ENCODE measurements at regions not wholly inside any gene's neighbourhood (a gene's known extent, or its start where the extent isn't known, plus 50 kb on each side); places are given as distances from the start of the nearest gene placed in this dataset.
"Not testable (repeated sequence)": the region's sequence is repeated elsewhere in the genome, so short reads cannot be mapped to it uniquely, and the experiment has no call there.

- DNase-seq (ENCODE audit: low spot score) = no peak
Measured at GRCh38 chr6:18595774-18596530, 208.8 kb downstream of the RNF144B start.

GRCh38 chr6:18596531-18596835 is 209.3 kb downstream of the RNF144B start:
- DNase-seq (ENCODE audit: low spot score) = no peak

GRCh38 chr6:18598551-18599264 is 211.6 kb downstream of the RNF144B start:
- DNase-seq (ENCODE audit: low spot score) = no peak

DNA sequence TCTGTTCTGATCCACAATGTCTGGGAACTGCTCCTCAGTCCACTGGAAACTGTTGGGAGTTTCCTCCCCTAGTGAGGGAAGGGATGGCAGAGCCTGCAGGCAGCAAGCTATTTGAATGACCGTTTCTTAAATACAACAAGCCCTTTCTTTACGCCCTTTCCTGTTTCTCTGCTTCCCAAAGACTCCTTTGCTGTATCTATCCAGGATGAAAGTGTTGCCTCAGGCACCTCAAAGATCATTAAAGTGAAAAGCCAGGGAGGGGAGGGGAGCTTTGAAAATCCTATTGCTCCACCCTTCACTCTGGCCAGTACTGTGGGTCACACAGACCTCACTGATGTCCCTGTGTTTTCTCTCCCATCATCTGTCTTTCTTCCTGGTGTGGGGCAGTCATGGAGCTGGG is 213.1 kb downstream of the RNF144B start:
- DNase-seq (ENCODE audit: low spot score) = no peak

- DNase-seq (ENCODE audit: low spot score) = no peak
Measured at GRCh38 chr6:18601516-18602020, 214.4 kb downstream of the RNF144B start.

DNA sequence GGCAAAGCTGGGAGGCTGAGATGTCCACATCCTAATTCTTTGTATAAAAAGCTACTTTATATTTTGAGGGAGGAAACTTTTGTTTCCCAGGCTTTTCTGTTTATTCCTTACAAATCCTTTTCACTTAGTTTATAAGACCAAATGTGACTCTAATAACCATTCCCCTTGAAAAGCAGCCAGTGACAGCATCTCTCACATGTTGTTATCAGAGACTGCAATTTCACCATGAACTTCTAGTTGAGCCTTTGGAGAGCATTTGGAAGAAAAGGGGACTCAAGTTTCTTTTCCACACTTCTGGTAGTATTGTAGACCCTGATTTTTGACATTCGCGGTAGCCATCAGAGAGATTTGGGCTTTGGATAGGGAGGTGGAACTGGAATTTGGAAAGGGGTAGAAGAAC is 215.8 kb downstream of the RNF144B start:
- DNase-seq (ENCODE audit: low spot score) = no peak

DNA sequence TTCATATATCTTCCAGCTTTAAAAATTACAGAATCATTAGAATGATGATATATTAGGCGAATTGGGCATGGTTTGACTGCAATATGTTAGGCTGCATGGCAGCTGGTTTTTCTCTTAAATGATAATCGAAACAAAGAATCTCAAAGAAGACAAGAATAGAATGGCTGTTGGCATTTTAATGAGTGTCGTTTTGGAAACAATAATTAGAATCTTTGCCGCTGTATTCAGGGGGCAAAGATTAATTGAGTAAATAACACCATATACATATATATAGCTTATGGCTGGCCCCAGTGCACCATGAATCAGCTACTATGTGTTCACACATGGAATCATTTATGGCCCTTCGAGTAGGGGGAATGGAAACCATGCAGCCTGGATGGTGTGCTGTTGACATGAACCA is 216.2 kb downstream of the RNF144B start:
- no peak for DNase-seq (ENCODE audit: low spot score)

DNA sequence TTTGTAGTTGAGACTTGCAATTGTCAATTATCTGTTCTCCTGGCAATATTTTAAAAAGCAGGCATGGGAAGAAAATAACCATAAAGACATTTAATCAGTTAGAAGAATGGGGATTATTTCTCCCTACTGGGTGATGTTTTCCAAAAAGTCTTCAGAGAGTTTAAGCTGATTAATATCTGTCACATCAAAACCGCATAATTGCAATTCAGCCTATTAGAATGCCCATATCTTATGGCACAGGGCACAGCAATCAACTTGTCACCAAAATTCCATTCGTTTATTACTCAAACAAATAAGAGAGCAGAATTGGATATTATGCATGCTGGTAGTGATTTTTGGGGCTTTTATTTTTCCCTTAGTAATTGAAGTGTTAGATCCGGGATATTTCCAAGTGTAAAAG is 218.7 kb downstream of the RNF144B start:
- DNase-seq (ENCODE audit: low spot score) = no peak

DNA sequence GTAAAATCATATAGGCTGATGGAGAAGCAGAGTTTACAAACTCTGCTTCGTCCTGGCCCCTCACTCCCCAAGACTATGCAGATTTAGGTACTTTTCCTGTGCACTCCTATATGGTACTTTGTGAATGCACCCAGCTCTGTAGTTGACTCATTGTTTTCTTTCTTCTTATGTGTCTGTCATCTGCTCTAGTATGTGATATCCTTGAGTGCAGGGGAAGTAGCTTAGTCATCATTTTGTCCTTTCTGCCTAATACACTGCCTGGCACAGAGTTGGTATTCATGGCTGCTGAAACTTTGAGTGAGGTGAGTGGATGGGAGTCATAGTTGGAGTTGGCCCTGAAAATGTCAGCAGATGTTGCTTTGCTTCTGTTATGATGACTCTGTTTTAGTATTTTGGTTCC is 222.6 kb downstream of the RNF144B start:
- DNase-seq (ENCODE audit: low spot score) = no peak

DNA sequence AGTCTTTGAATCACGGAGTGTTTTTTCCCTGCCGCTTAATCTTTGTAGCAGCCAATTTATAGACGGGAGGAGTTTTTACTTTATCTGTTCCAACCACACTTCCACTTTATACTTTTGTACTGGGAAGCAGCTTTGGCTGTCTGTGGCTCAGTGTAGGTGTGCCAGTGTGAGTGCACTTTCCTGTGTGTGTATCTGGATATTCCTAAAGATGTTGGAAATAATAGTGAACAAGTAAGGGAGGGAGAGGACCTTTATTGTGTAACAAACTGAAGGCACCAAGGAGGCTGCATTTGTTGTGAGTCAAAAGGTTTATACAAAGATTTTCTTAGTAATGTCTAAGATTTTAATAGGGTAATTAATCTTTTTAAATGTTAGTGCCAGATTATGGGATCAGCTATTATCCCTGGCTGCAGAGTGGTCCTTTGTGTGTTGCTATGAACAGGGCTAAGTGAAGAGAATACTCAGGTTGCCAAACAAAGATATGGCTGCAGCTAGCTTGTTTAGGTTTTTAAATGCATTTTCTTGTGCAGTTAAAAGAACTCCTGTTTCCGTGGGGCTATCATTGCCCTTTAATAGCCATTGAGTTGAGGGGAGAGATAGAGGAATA is 226.3 kb downstream of the RNF144B start:
- no peak for DNase-seq (ENCODE audit: low spot score)

DNA sequence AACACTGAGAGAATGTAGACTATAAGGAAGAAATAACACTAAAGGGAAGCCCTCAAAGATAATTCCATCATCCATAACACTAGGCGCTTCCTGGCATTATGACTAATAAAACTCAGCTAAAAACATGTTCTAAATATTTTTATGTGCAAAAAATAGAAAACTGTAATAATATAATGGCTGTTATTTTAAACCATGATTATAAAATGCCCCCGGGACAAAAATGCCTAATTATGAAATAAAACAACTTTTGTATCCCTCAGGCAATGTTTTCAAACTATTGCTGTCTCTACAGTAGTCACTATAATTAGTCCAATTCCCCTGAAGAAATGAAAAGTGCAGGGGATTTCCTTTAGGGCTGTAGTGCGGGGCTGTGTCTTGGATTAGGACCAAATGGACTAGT is 242.4 kb downstream of the RNF144B start:
- DNase-seq (ENCODE audit: low spot score) = no peak

DNA sequence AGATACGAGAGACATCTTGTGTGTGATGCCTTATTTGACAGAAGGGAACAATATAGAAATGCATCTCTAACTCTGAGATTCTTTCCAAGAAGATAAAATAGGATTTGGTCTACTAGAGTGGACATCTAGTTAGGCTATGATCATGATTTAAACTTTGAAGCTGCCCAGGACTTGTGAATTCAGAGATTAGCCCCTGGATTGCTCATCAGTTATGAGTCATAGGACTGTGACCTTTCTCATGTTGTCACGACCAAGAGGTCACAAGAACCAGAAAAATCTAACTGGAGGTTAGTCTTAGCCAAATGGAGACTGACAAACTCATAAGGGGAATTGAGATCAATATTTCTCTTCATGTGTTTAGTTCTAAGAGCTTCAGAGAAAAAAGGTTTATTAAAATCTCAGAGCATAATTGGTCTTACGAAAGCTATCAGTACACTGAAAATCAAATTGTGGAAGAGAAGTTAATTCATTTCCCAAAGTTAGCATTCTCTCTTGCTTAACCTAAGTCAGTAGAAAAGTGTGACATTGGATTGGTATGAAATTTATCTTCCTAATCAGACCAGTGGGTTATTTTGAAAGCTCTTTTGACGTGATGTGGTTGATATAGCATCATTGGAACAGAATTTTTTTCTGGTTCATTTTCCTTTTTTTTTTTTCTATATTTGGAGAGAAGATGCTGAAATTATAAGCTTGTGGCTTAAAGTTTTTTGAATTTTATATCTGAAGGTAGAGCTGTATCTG is 245.7 kb downstream of the RNF144B start:
- DNase-seq (ENCODE audit: low spot score) = no peak

- no peak for DNase-seq (ENCODE audit: low spot score)
Measured at GRCh38 chr6:18634912-18635311, 247.8 kb downstream of the RNF144B start.

- DNase-seq (ENCODE audit: low spot score) = no peak
Measured at GRCh38 chr6:18640134-18640533, 253.0 kb downstream of the RNF144B start.

DNA sequence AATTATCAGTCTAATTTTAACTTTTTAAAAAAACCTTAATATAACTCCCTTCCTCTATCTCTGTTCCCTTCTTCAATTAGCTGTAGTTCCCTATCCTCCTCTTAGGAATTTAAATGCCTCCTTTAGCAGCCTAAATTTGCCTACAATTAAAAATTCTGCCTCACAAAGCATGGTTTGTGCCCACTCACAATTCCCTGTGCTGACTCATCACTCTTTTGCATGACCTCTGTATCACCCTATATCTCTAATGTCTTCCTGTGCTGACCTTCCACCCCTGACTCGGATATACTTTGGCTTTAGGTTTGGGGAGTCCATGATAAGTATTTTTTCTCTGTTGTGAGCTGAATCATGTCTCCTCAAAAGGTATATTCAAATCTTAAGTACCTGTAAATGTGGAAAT is 253.6 kb downstream of the RNF144B start:
- DNase-seq (ENCODE audit: low spot score) = no peak

- DNase-seq (ENCODE audit: low spot score) = no peak
Measured at GRCh38 chr6:18654821-18655220, 267.7 kb downstream of the RNF144B start.

GRCh38 chr6:18656506-18656905 is 269.4 kb downstream of the RNF144B start:
- DNase-seq (ENCODE audit: low spot score) = no peak

GRCh38 chr6:18659994-18660393 is 272.8 kb downstream of the RNF144B start:
- not testable (repeated sequence) for DNase-seq (ENCODE audit: low spot score)

DNA sequence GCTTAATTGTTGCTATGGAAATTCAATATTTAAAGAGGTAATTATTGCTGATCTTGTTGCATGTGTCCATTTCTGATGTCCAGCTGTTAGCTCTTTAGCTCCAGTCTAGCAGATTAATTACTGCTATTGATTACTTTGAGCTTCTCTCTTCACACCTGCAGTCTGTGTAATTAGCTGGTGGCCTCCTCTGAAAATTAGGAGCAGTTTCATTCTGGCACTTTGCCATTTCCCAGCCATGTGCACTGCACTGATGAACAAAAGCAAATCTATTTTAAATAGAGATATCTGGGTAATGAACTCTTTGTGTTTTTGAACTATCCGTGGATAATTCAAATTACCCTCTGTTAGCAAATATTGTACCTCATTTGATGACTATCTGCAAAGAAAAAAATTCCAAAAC is 275.9 kb downstream of the RNF144B start:
- no peak for DNase-seq (ENCODE audit: low spot score)

DNA sequence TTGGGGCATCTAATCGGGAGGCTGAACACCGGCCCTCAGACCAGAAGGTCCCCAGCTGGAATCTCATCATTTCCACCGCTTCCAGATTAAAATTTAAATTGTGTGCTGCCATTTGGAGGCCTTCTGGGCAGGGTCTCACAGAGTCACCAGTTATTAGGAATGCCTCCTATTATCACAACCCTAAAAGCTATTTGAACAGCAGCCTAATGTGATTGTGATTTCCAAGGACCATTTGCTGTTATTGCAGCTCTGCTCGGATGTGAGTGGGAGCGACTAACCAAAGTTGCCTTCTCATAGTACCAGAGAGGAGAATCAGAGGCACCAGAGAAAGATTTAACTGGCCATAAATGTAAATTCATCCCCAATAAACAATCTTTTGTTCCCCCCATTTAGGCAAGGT is 277.3 kb downstream of the RNF144B start:
- DNase-seq (ENCODE audit: low spot score) = no peak

- no peak for DNase-seq (ENCODE audit: low spot score)
Measured at GRCh38 chr6:18667612-18668011, 280.5 kb downstream of the RNF144B start.

GRCh38 chr6:18668994-18669393 is 281.8 kb downstream of the RNF144B start:
- no peak for DNase-seq (ENCODE audit: low spot score)

- no peak for DNase-seq (ENCODE audit: low spot score)
Measured at GRCh38 chr6:18672852-18673251, 285.7 kb downstream of the RNF144B start.
